LNCaP clone FGC (cell line): ENCODE measurements at regions not wholly inside any gene's neighbourhood (a gene's known extent, or its start where the extent isn't known, plus 50 kb on each side); places are given as distances from the start of the nearest gene placed in this dataset.

Source experiments
- DNase-seq: peaks from one replicate; pipeline ENCODE4 v3.0.0-alpha.2; 2011; ENCODE audit warnings: low read depth
- H3K4me3 ChIP-seq: 2 replicates; pipeline ENCODE4 v1.5.1; 2011; ENCODE audit warnings: mild to moderate bottlenecking, low read depth, low read length, control low read depth
- CTCF ChIP-seq: IDR thresholded peaks from 2 replicates; pipeline ENCODE4 v1.5.1; 2012; ENCODE audit warnings: mild to moderate bottlenecking; ENCODE audit not compliant: control insufficient read depth, insufficient read depth; ENCODE audit errors: extremely low read depth

- no peak for DNase-seq
- TF ChIP-seq CTCF: no peak
- H3K4me3 ChIP-seq: no peak overlapping the region
Measured at GRCh38 chr1:182003953-182004586, 57.4 kb downstream of the ZNF648 start.

- H3K4me3 ChIP-seq: no peak overlapping the region
- TF ChIP-seq CTCF: no peak
- no peak for DNase-seq
Measured at GRCh38 chr1:182003025-182003725, 58.3 kb downstream of the ZNF648 start.

- no peak for TF ChIP-seq CTCF
- DNase-seq: no peak
- H3K4me3 ChIP-seq: no peak overlapping the region
Measured at GRCh38 chr1:182002570-182002969, 58.9 kb downstream of the ZNF648 start.

- no peak for TF ChIP-seq CTCF
Measured at GRCh38 chr1:181998858-181999257, 62.7 kb downstream of the ZNF648 start.

GRCh38 chr1:181992072-181992471 lies 69.4 kb downstream of the ZNF648 start:
- DNase-seq: no peak
- H3K4me3 ChIP-seq: no peak overlapping the region
- TF ChIP-seq CTCF: no peak

More at GRCh38 chr1:181998858-181999257, 62.7 kb downstream of the ZNF648 start:
- no peak for DNase-seq
- H3K4me3 ChIP-seq: no peak overlapping the region

GRCh38 chr1:181990728-181991127 lies 70.8 kb downstream of the ZNF648 start:
- TF ChIP-seq CTCF: no peak
- no peak overlapping the region for H3K4me3 ChIP-seq
- DNase-seq: no peak
